Large intestine (tissue), 3 donors: ENCODE measurements at regions not wholly inside any gene's neighbourhood (a gene's known extent, or its start where the extent isn't known, plus 50 kb on each side); places are given as distances from the start of the nearest gene placed in this dataset.

Experiments
- DNase-seq, 2 donors: peaks; one replicate each; pipeline versions ENCODE4 v3.0.0 to v3.0.0-alpha.2; 2013
- H3K27ac ChIP-seq: one replicate; pipeline ENCODE4 v1.5.1; 2013; ENCODE audit warnings: low read length
- H3K27me3 ChIP-seq: 2 replicates; pipeline ENCODE4 v1.6.1; 2013; ENCODE audit warnings: low read length; ENCODE audit not compliant: control insufficient read depth, insufficient read depth
- H3K36me3 ChIP-seq: 2 replicates; pipeline ENCODE4 v1.6.1; 2013; ENCODE audit warnings: low read length; ENCODE audit not compliant: control insufficient read depth, insufficient read depth
- H3K4me1 ChIP-seq: one replicate; pipeline ENCODE4 v1.6.1; 2013; ENCODE audit warnings: low read length; ENCODE audit not compliant: control insufficient read depth, insufficient read depth
- H3K4me3 ChIP-seq: one replicate; pipeline ENCODE4 v1.5.1; 2013; ENCODE audit warnings: low read length
- H3K9me3 ChIP-seq: one replicate; pipeline ENCODE4 v1.6.1; 2013; ENCODE audit warnings: mild to moderate bottlenecking, low read depth, low read length, moderate library complexity; ENCODE audit not compliant: control insufficient read depth
- WGBS: methylation state at CpG from one replicate; pipeline ENCODE4 v1.1.5; 2013; ENCODE audit warnings: low lambda C conversion rate; ENCODE audit not compliant: insufficient coverage; 5-methylcytosine and 5-hydroxymethylcytosine counted together

DNA sequence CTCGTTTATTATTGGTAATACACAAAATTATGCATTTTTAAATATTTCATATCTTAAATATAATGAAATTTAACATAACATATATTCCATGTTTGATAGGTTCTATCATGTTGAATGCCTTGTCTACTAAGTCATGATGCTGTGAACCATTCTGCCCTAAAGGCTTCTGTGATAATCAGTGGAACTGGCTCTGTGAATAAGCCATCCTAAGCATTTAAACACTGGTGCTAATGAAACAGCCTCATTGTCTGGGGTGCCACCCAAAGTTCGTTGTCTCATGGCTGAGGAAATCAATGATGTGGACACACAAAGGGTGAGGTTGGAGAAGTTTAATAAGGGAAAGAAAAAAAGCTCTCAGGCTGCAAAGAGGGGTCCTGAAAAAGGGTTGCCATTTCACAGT lies 264.7 kb upstream of the ZRANB2 start:
- WGBS: 63% methylated on average over 2 of the region's 2 CpGs
- no peaks in the 10 kb centered on the region for H3K4me1 ChIP-seq
- no peak for DNase-seq
- H3K27ac ChIP-seq: no peak overlapping the region
- H3K4me3 ChIP-seq: no peak overlapping the region
- no peaks in the 10 kb centered on the region for H3K27me3 ChIP-seq
- H3K36me3 ChIP-seq: no peaks in the 10 kb centered on the region
- no peaks in the 10 kb centered on the region for H3K9me3 ChIP-seq

GRCh38 chr1:71343686-71344416 lies 263.0 kb upstream of the ZRANB2 start:
- Histone ChIP-seq H3K36me3 (no peaks in the 10 kb centered on the region), H3K4me1 (no peaks in the 10 kb centered on the region), H3K4me3 (no peak overlapping the region), H3K27me3 (no peaks in the 10 kb centered on the region), H3K27ac (no peak overlapping the region), H3K9me3 (no peaks in the 10 kb centered on the region)
- DNase-seq: no peak
- 70% methylated on average over 1 of the region's 3 CpGs for WGBS

GRCh38 chr1:71339238-71339637 lies 258.4 kb upstream of the ZRANB2 start:
- Histone ChIP-seq H3K9me3 (no peaks in the 10 kb centered on the region), H3K27ac (no peak overlapping the region), H3K4me1 (no peaks in the 10 kb centered on the region), H3K36me3 (no peaks in the 10 kb centered on the region), H3K27me3 (no peaks in the 10 kb centered on the region), H3K4me3 (no peak overlapping the region)
- DNase-seq: no peak

DNA sequence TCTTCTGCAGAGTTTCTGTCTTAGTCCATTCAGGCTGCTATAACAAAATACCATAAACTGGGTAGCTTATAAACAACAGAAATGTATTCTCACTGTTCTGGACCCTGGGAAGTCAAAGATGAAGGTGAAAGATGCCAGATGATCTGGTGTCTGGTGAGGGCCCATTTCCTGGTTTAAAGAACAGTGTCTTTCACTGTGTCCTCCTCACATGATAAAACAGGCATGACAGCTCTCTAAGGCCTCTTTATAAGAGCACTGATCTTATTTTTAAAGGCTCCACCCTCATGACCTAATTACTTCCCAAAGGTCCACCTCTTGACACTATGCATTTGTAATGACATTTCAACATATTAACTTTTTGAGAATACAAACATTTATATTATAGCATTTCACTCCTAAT lies 250.2 kb upstream of the ZRANB2 start:
- Histone ChIP-seq H3K27ac (no peak overlapping the region), H3K4me3 (no peak overlapping the region), H3K27me3 (no peaks in the 10 kb centered on the region), H3K9me3 (no peaks in the 10 kb centered on the region), H3K4me1 (no peaks in the 10 kb centered on the region), H3K36me3 (no peaks in the 10 kb centered on the region)
- DNase-seq: no peak

DNA sequence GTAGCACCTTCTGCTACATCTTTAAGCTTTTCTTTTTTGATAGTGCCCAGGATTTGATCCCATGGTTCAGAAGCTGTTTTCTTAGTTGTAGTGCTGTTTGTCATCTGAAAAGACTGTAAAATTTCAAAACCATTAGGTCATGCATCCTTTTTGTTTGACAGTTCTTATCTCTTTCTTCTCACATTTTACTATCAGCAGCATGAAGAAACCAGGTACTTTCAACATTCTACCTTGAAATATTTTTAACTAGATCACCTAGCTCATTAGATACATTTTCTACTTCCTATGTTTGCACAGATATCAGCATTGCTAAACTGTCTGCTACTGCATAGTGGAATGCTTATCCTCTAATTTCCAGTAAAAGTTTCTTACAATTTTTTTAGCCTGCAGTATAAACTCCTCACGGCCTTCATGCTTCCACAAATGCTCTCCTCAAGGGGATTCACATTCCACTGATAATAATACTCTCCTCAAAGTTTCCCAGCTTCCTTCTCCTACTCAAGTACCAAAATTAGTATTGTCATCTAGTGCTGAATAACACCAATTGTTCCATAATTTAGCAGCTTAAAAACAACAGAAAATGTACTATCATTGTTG lies 243.9 kb upstream of the ZRANB2 start:
- no CpG with 5 or more reads among the region's 1 CpG for WGBS
- no peaks in the 10 kb centered on the region for H3K9me3 ChIP-seq
- no peak overlapping the region for H3K4me3 ChIP-seq
- H3K27ac ChIP-seq: no peak overlapping the region
- no peak for DNase-seq
- no peaks in the 10 kb centered on the region for H3K4me1 ChIP-seq
- no peaks in the 10 kb centered on the region for H3K27me3 ChIP-seq
- no peaks in the 10 kb centered on the region for H3K36me3 ChIP-seq

DNA sequence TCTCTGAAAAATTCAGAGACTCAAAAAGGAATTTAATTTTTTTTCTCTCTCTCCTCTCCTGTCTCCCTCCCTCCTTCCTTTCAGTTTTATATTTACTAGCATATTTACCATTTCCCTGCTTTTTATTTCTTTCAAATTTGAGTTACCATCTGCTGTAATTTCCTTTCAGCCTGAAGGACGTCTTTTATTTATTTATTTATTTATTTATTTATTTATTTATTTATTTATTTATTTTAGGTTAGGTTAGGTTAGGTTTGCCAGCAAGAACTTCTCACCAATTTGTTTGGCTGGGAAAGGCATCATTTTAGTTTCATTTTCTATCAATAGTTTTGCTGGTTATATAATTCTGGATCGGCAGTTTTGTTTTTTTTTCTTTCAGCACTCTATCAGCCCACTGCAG lies 231.7 kb upstream of the ZRANB2 start:
- no peak for DNase-seq
- WGBS: 70% methylated on average over 2 of the region's 2 CpGs
- H3K27ac ChIP-seq: no peak overlapping the region
- H3K4me3 ChIP-seq: no peak overlapping the region
- H3K36me3 ChIP-seq: no peaks in the 10 kb centered on the region
- H3K9me3 ChIP-seq: no peaks in the 10 kb centered on the region
- no peaks in the 10 kb centered on the region for H3K4me1 ChIP-seq
- H3K27me3 ChIP-seq: no peaks in the 10 kb centered on the region

- no peak overlapping the region for H3K4me3 ChIP-seq
- no peaks in the 10 kb centered on the region for H3K4me1 ChIP-seq
- no CpG with 5 or more reads among the region's 1 CpG for WGBS
- no peaks in the 10 kb centered on the region for H3K36me3 ChIP-seq
- DNase-seq: no peak
- H3K27ac ChIP-seq: no peak overlapping the region
- H3K9me3 ChIP-seq: no peaks in the 10 kb centered on the region
- no peaks in the 10 kb centered on the region for H3K27me3 ChIP-seq
Measured at GRCh38 chr1:71311376-71311775, 230.5 kb upstream of the ZRANB2 start.

- H3K4me1 ChIP-seq: no peaks in the 10 kb centered on the region
- no peaks in the 10 kb centered on the region for H3K36me3 ChIP-seq
- H3K4me3 ChIP-seq: no peak overlapping the region
- no peak overlapping the region for H3K27ac ChIP-seq
- DNase-seq: no peak
- no peaks in the 10 kb centered on the region for H3K9me3 ChIP-seq
- no peaks in the 10 kb centered on the region for H3K27me3 ChIP-seq
Measured at GRCh38 chr1:71307451-71307850, 226.6 kb upstream of the ZRANB2 start.

- Histone ChIP-seq H3K4me3 (no peak overlapping the region), H3K36me3 (no peaks in the 10 kb centered on the region), H3K27ac (no peak overlapping the region), H3K9me3 (no peaks in the 10 kb centered on the region), H3K27me3 (no peaks in the 10 kb centered on the region), H3K4me1 (no peaks in the 10 kb centered on the region)
- no peak for DNase-seq
- 0% methylated on average over 1 of the region's 3 CpGs for WGBS
Measured at GRCh38 chr1:71304125-71304524, 223.3 kb upstream of the ZRANB2 start.

DNA sequence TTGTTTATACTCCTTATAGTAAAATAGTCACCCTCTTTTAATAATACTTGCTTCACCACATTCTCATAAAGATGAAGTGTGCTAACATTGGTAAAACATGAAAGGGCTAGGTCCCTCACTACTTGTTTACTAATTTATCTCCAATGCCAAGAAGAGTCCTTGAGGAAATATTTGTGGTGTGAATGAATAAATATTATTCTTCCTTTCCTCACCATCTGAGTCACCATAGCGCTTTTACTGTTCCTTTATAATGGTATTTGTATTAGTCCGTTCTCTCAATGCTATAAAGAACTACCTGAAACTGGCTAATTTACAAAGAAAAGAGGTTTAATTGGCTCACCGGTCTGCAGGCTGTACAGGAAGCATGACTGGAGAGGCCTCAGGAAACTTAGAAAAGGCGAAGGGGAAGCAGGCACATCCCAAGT lies 222.8 kb upstream of the ZRANB2 start:
- Histone ChIP-seq H3K9me3 (no peaks in the 10 kb centered on the region), H3K36me3 (no peaks in the 10 kb centered on the region), H3K4me3 (no peak overlapping the region), H3K27me3 (no peaks in the 10 kb centered on the region), H3K4me1 (no peaks in the 10 kb centered on the region), H3K27ac (no peak overlapping the region)
- no peak for DNase-seq
- WGBS: 100% methylated on average over 1 of the region's 4 CpGs

GRCh38 chr1:71298633-71299032 lies 217.8 kb upstream of the ZRANB2 start:
- no peaks in the 10 kb centered on the region for H3K9me3 ChIP-seq
- no peaks in the 10 kb centered on the region for H3K4me1 ChIP-seq
- no peaks in the 10 kb centered on the region for H3K36me3 ChIP-seq
- DNase-seq: no peak
- H3K27me3 ChIP-seq: no peaks in the 10 kb centered on the region
- H3K27ac ChIP-seq: no peak overlapping the region
- WGBS: 100% methylated on average over 2 of the region's 2 CpGs
- H3K4me3 ChIP-seq: no peak overlapping the region
